ENCODE measurements at regions not wholly inside any gene's neighbourhood (a gene's known extent, or its start where the extent isn't known, plus 50 kb on each side); places are given as distances from the start of the nearest gene placed in this dataset.

GRCh38 chr12:18971932-18972331 lies 157.6 kb upstream of the PLEKHA5 start:
- Histone ChIP-seq H4K20me1 (ENCODE audit: low read length) (no peaks in the 10 kb centered on the region), H3K4me3 (ENCODE audit: low read length) (no peak overlapping the region), H3K4me2 (ENCODE audit: low read length) (no peak overlapping the region), H3K9ac (ENCODE audit: low read length) (no peak overlapping the region), H3K27me3 (ENCODE audit: low read length) (no peaks in the 10 kb centered on the region), H3K79me2 (ENCODE audit: low read length) (no peaks in the 10 kb centered on the region), H3K9me2 (replicated peaks; ENCODE audit: low read length) (no peaks in the 10 kb centered on the region), H3K36me3 (ENCODE audit: low read depth, low read length) (no peaks in the 10 kb centered on the region), H3F3A (ENCODE audit: low read length, unreplicated experiment) (no peaks in the 10 kb centered on the region), H3K4me1 (ENCODE audit: insufficient read depth, low read length) (no peaks in the 10 kb centered on the region), H3K27ac (ENCODE audit: low read length) (no peak overlapping the region), H3K9me3 (ENCODE audit: low read length) (no peaks in the 10 kb centered on the region), H2AFZ (ENCODE audit: low read length) (no peak overlapping the region)
- no peak for TF ChIP-seq EZH2phosphoT487 (IDR thresholded peaks at IDR 0.05; ENCODE audit: borderline replicate concordance, low read length)
- no peak for TF ChIP-seq EZH2 (IDR thresholded peaks at IDR 0.05; ENCODE audit: low read length, unreplicated experiment)
- TF ChIP-seq CTCF (conservative IDR thresholded peaks at IDR 0.05; ENCODE audit: low read depth, low read length): no peak
- no peak for DNase-seq
- CTCF ChIA-PET: no interaction called here
- ATAC-seq: no peak
- no TSS peak for BruUV-seq (replicated peaks)
- intact Hi-C loops (cut with micrococcal nuclease): no loop called here
- POLR2A ChIA-PET (ENCODE audit: unreplicated experiment): interaction anchor here (0.6 kb wide), 1 partner anchor 1419 kb away, joined by 5 read pairs; no protein-coding TSS in a partner anchor

GRCh38 chr12:18975933-18976332 lies 153.6 kb upstream of the PLEKHA5 start:
- H3K79me2 ChIP-seq (ENCODE audit: low read length): no peaks in the 10 kb centered on the region
- BruUV-seq (replicated peaks): no TSS peak
- H3K4me1 ChIP-seq (ENCODE audit: insufficient read depth, low read length): no peaks in the 10 kb centered on the region
- CTCF ChIA-PET: no interaction called here
- DNase-seq: no peak
- H3K9me3 ChIP-seq (ENCODE audit: low read length): no peaks in the 10 kb centered on the region
- H3K9me2 ChIP-seq (replicated peaks; ENCODE audit: low read length): no peaks in the 10 kb centered on the region
- no peak overlapping the region for H3K4me2 ChIP-seq (ENCODE audit: low read length)
- intact Hi-C loops (cut with micrococcal nuclease): no loop called here
- POLR2A ChIA-PET (ENCODE audit: unreplicated experiment): no interaction called here
- H3K27me3 ChIP-seq (ENCODE audit: low read length): no peaks in the 10 kb centered on the region
- no peaks in the 10 kb centered on the region for H3K36me3 ChIP-seq (ENCODE audit: low read depth, low read length)
- H4K20me1 ChIP-seq (ENCODE audit: low read length): no peaks in the 10 kb centered on the region
- no peaks in the 10 kb centered on the region for H3F3A ChIP-seq (ENCODE audit: low read length, unreplicated experiment)
- H2AFZ ChIP-seq (ENCODE audit: low read length): no peak overlapping the region
- H3K9ac ChIP-seq (ENCODE audit: low read length): no peak overlapping the region
- TF ChIP-seq CTCF (conservative IDR thresholded peaks at IDR 0.05; ENCODE audit: low read depth, low read length) (no peak), EZH2phosphoT487 (IDR thresholded peaks at IDR 0.05; ENCODE audit: borderline replicate concordance, low read length) (no peak), EZH2 (IDR thresholded peaks at IDR 0.05; ENCODE audit: low read length, unreplicated experiment) (no peak)
- H3K4me3 ChIP-seq (ENCODE audit: low read length): no peak overlapping the region
- ATAC-seq: no peak
- no peak overlapping the region for H3K27ac ChIP-seq (ENCODE audit: low read length)

GRCh38 chr12:18979401-18980126 lies 150.0 kb upstream of the PLEKHA5 start:
- no peak overlapping the region for H2AFZ ChIP-seq (ENCODE audit: low read length)
- POLR2A ChIA-PET (ENCODE audit: unreplicated experiment): no interaction called here

More at GRCh38 chr12:18979401-18980126, 150.0 kb upstream of the PLEKHA5 start:
- no TSS peak for BruUV-seq (replicated peaks)
- H3K9ac ChIP-seq (ENCODE audit: low read length): no peak overlapping the region
- H3K4me1 ChIP-seq (ENCODE audit: insufficient read depth, low read length): no peaks in the 10 kb centered on the region
- no peak overlapping the region for H3K4me2 ChIP-seq (ENCODE audit: low read length)
- H3K27ac ChIP-seq (ENCODE audit: low read length): no peak overlapping the region
- no peak for ATAC-seq
- TF ChIP-seq CTCF (conservative IDR thresholded peaks at IDR 0.05; ENCODE audit: low read depth, low read length) (no peak), EZH2phosphoT487 (IDR thresholded peaks at IDR 0.05; ENCODE audit: borderline replicate concordance, low read length) (no peak), EZH2 (IDR thresholded peaks at IDR 0.05; ENCODE audit: low read length, unreplicated experiment) (no peak)
- no peaks in the 10 kb centered on the region for H3K9me3 ChIP-seq (ENCODE audit: low read length)
- H3K9me2 ChIP-seq (replicated peaks; ENCODE audit: low read length): no peaks in the 10 kb centered on the region
- no peaks in the 10 kb centered on the region for H3K79me2 ChIP-seq (ENCODE audit: low read length)
- no peak overlapping the region for H3K4me3 ChIP-seq (ENCODE audit: low read length)
- H4K20me1 ChIP-seq (ENCODE audit: low read length): no peaks in the 10 kb centered on the region
- H3K27me3 ChIP-seq (ENCODE audit: low read length): no peaks in the 10 kb centered on the region
- no peak for DNase-seq
- no peaks in the 10 kb centered on the region for H3K36me3 ChIP-seq (ENCODE audit: low read depth, low read length)
- CTCF ChIA-PET: no interaction called here
- no peaks in the 10 kb centered on the region for H3F3A ChIP-seq (ENCODE audit: low read length, unreplicated experiment)
- intact Hi-C loops (cut with micrococcal nuclease): no loop called here

All from PC-3 (cell line).